ENCODE measurements at regions not wholly inside any gene's neighbourhood (a gene's known extent, or its start where the extent isn't known, plus 50 kb on each side); places are given as distances from the start of the nearest gene placed in this dataset.

DNA sequence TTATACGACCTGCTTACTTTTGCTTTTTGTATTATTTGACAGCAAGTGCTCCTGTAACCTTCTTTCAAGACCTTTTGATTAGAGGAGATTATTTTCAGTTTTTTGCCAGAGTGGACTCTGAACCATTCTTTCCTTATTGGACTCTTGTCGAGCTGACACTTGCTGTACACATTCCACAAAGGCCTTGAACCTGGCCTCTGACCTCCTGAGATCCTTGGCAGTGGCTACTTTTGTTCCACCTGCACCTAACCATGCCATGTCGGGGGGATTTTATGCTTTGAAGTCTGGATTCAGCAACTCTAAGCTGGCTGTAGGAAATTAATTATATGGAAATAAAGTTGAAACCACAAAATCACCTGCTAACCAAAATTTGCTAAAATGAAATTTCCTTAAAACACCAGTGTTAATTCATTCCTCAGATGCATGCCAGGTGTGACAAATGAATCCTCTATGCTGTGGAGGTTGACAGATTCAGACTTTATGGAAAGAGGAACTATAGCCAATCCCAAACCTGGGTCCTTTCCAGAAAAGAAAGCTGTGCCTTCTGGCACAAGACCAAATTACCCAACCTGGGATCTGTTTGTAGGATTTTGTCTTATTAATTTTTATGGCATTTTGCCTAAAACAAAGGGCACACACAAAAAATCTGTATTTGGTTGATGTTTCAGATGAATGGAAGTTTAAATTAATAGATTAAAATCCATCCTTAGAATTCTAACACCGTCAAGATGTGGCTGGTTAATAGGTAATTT lies 110.4 kb downstream of the CDC42EP3 start:
- Histone ChIP-seq H4K5ac (ENCODE audit: low read depth, low read length) (no peak overlapping the region), H3K79me1 (ENCODE audit: low read depth in 1 of 2, low read length in 2 of 2) (no peaks in the 10 kb centered on the region), H2AK9ac (replicated peaks; ENCODE audit: low read depth, low read length, poor library complexity) (no peak overlapping the region), H3K27ac (ENCODE audit: insufficient read depth, low read length) (no peak overlapping the region), H2BK5ac (ENCODE audit: low read depth, low read length, poor library complexity, severe bottlenecking) (no peak overlapping the region), H2AK5ac (ENCODE audit: low read depth, low read length) (peak overlapping the region; percentile 78; the same call in 1 of the 2 replicates), H3K4me2 (ENCODE audit: low read depth, low read length) (no peak overlapping the region), H3K9ac (ENCODE audit: low read depth, low read length) (no peak overlapping the region), H3K4me1 (ENCODE audit: control insufficient read depth, insufficient read depth, low read length) (peaks cover 12% of the 10 kb centered on the region; the same call in 1 of the 2 replicates), H3K36me3 (ENCODE audit: control insufficient read depth, insufficient read depth, low read length) (no peaks in the 10 kb centered on the region), H2BK20ac (ENCODE audit: low read depth, low read length) (no peak overlapping the region), H2AFZ (replicated peaks; ENCODE audit: low read length, poor library complexity) (no peak overlapping the region), H3K27me3 (ENCODE audit: control insufficient read depth, insufficient read depth, low read length) (no peaks in the 10 kb centered on the region), H3K4me3 (ENCODE audit: insufficient read depth, low read depth, low read length) (no peak overlapping the region), H3K18ac (ENCODE audit: low read depth, low read length) (no peak overlapping the region), H4K20me1 (ENCODE audit: insufficient read depth, low read length) (no peaks in the 10 kb centered on the region), H4K91ac (ENCODE audit: insufficient read depth, low read depth, low read length) (no peak overlapping the region), H3K9me3 (ENCODE audit: control insufficient read depth, insufficient read depth, low read length) (no peaks in the 10 kb centered on the region), H3K9me1 (ENCODE audit: insufficient read depth, low read length) (peaks cover 5% of the 10 kb centered on the region), H4K8ac (ENCODE audit: low read depth in 2 of 2, low read length in 2 of 2) (no peak overlapping the region; a peak in 1 of 4 replicates), H2BK15ac (ENCODE audit: low read depth, low read length) (peak overlapping the region; percentile 71), H3K4ac (ENCODE audit: low read depth, low read length) (no peak overlapping the region), H3K14ac (replicated peaks; ENCODE audit: low read depth, low read length) (peak overlapping the region; percentile 10; the same call in 1 of the 2 replicates), H2BK120ac (ENCODE audit: low read depth, low read length) (0 out of 2 replicates have a peak overlapping the region, but pooled peaks have one; percentile 4), H3K23ac (ENCODE audit: low read depth, low read length) (no peak overlapping the region), H3K56ac (ENCODE audit: extremely low read depth, insufficient read depth, low read length) (no peak overlapping the region)
- DNase-seq (no peak), ATAC-seq (ENCODE audit: low read depth) (no peak)
- intact Hi-C loops (cut with micrococcal nuclease) = no loop called here
- no CpG with 5 or more reads among the region's 4 CpGs for whole genome bisulfite sequencing, 2 experiments (ENCODE audit: extremely low coverage in 2 of 2, insufficient read length in 1 of 2)
- dilution Hi-C loops (cut with HindIII; ENCODE audit: low sequenced_read_pairs, unreplicated experiment) = no loop called here
- CTCF ChIA-PET = no interaction called here
- POLR2A ChIA-PET (ENCODE audit: unreplicated experiment) = no interaction called here
- BruUV-seq (replicated peaks) = no TSS peak
- TF ChIP-seq, protein P1, sequence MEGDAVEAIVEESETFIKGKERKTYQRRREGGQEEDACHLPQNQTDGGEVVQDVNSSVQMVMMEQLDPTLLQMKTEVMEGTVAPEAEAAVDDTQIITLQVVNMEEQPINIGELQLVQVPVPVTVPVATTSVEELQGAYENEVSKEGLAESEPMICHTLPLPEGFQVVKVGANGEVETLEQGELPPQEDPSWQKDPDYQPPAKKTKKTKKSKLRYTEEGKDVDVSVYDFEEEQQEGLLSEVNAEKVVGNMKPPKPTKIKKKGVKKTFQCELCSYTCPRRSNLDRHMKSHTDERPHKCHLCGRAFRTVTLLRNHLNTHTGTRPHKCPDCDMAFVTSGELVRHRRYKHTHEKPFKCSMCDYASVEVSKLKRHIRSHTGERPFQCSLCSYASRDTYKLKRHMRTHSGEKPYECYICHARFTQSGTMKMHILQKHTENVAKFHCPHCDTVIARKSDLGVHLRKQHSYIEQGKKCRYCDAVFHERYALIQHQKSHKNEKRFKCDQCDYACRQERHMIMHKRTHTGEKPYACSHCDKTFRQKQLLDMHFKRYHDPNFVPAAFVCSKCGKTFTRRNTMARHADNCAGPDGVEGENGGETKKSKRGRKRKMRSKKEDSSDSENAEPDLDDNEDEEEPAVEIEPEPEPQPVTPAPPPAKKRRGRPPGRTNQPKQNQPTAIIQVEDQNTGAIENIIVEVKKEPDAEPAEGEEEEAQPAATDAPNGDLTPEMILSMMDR (conservative IDR thresholded peaks at IDR 0.05; ENCODE audit: low read depth, low read length) = no peak
- TF ChIP-seq FOS (IDR thresholded peaks at IDR 0.05; ENCODE audit: low read depth, low read length) = no peak
- no peak for TF ChIP-seq POLR2A (IDR thresholded peaks at IDR 0.05; ENCODE audit: low read depth, low read length)
- TF ChIP-seq MAFK (IDR thresholded peaks at IDR 0.05; ENCODE audit: low read depth, low read length) = no peak
- no peak for TF ChIP-seq RFX5 (IDR thresholded peaks at IDR 0.05; ENCODE audit: low read depth, low read length)
- no peak for TF ChIP-seq BHLHE40 (IDR thresholded peaks at IDR 0.05; ENCODE audit: low read depth, low read length)
- TF ChIP-seq, protein P2, sequence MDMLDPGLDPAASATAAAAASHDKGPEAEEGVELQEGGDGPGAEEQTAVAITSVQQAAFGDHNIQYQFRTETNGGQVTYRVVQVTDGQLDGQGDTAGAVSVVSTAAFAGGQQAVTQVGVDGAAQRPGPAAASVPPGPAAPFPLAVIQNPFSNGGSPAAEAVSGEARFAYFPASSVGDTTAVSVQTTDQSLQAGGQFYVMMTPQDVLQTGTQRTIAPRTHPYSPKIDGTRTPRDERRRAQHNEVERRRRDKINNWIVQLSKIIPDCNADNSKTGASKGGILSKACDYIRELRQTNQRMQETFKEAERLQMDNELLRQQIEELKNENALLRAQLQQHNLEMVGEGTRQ (IDR thresholded peaks at IDR 0.05; ENCODE audit: low read depth, low read length) = no peak
- no peak for TF ChIP-seq NFE2L2 (IDR thresholded peaks at IDR 0.05; ENCODE audit: low read depth, low read length)
- no peak for TF ChIP-seq SMC3 (IDR thresholded peaks at IDR 0.05; ENCODE audit: low read depth, low read length)
- no peak for TF ChIP-seq RCOR1 (IDR thresholded peaks at IDR 0.05; ENCODE audit: insufficient replicate concordance, low read length)
- no peak for TF ChIP-seq CEBPB (IDR thresholded peaks at IDR 0.05; ENCODE audit: low read depth, low read length)
- TF ChIP-seq, protein P3, sequence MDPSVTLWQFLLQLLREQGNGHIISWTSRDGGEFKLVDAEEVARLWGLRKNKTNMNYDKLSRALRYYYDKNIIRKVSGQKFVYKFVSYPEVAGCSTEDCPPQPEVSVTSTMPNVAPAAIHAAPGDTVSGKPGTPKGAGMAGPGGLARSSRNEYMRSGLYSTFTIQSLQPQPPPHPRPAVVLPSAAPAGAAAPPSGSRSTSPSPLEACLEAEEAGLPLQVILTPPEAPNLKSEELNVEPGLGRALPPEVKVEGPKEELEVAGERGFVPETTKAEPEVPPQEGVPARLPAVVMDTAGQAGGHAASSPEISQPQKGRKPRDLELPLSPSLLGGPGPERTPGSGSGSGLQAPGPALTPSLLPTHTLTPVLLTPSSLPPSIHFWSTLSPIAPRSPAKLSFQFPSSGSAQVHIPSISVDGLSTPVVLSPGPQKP (IDR thresholded peaks at IDR 0.05; ENCODE audit: borderline replicate concordance, low read depth, low read length) = no peak
- in situ Hi-C loops (cut with MboI; ENCODE audit: low sequenced_read_pairs) = no loop called here

Measured in IMR-90 (cell line).